Cardiac muscle cell (in vitro differentiated cells and primary cell): ENCODE measurements at regions not wholly inside any gene's neighbourhood (a gene's known extent, or its start where the extent isn't known, plus 50 kb on each side); places are given as distances from the start of the nearest gene placed in this dataset.

Experiments used
- DNase-seq, 2 donors: peaks; one replicate each; pipeline versions ENCODE4 v3.0.0 to v3.0.0-alpha.2; 2010 to 2017; ENCODE audit warnings: low read depth in 1 of 2, low spot score in 1 of 2
- H3K27ac ChIP-seq: fragments of 200-600 bp; sonication (generic); 2 replicates; pipeline ENCODE4 v1.5.1; 2016
- H3K27me3 ChIP-seq: fragments of 200-600 bp; sonication (generic); 2 replicates; pipeline ENCODE4 v1.6.0; 2016; ENCODE audit warnings: control low read depth
- H3K36me3 ChIP-seq: fragments of 200-600 bp; sonication (generic); 2 replicates; pipeline ENCODE4 v1.5.1; 2016; ENCODE audit warnings: control low read depth
- H3K4me1 ChIP-seq: fragments of 200-600 bp; sonication (generic); 2 replicates; pipeline ENCODE4 v1.8.1; 2017; ENCODE audit warnings: low read depth, mild to moderate bottlenecking, mixed run types
- H3K4me3 ChIP-seq: fragments of 200-600 bp; sonication (generic); 2 replicates; pipeline ENCODE4 v1.5.1; 2016; ENCODE audit warnings: mild to moderate bottlenecking
- H3K9me3 ChIP-seq: fragments of 200-600 bp; sonication (generic); 2 replicates; pipeline ENCODE4 v1.5.1; 2017; ENCODE audit warnings: low read depth, mild to moderate bottlenecking, control low read depth
- TF ChIP-seq, protein P1 (sequence below): IDR thresholded peaks from 2 replicates; pipeline ENCODE4 v1.5.1; 2012; ENCODE audit warnings: low read depth, mild to moderate bottlenecking, low read length

DNA sequence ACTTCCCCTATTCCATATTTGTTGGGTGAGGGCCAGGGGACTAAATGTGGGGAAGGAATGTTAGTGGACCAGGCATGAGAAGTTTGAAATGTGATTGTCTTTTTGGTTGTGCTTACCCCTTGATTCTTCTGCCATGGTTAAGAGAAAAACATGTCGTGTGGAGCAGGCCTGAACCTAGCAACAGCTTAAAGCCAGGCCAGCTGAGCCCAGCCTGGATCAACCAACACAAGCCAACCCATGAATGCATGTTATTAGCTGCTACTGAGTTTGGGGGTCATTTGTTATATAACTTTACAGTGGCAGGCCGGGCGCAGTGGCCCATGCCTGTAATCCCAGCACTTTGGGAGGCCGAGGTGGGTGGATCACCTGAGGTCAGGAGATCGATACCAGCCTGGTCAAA lies 52.4 kb upstream of the TRIO start:
- Histone ChIP-seq H3K4me3 (no peak overlapping the region), H3K9me3 (no peaks in the 10 kb centered on the region), H3K36me3 (no peaks in the 10 kb centered on the region), H3K4me1 (no peaks in the 10 kb centered on the region), H3K27ac (no peak overlapping the region), H3K27me3 (no peaks in the 10 kb centered on the region)
- TF ChIP-seq, protein P1, sequence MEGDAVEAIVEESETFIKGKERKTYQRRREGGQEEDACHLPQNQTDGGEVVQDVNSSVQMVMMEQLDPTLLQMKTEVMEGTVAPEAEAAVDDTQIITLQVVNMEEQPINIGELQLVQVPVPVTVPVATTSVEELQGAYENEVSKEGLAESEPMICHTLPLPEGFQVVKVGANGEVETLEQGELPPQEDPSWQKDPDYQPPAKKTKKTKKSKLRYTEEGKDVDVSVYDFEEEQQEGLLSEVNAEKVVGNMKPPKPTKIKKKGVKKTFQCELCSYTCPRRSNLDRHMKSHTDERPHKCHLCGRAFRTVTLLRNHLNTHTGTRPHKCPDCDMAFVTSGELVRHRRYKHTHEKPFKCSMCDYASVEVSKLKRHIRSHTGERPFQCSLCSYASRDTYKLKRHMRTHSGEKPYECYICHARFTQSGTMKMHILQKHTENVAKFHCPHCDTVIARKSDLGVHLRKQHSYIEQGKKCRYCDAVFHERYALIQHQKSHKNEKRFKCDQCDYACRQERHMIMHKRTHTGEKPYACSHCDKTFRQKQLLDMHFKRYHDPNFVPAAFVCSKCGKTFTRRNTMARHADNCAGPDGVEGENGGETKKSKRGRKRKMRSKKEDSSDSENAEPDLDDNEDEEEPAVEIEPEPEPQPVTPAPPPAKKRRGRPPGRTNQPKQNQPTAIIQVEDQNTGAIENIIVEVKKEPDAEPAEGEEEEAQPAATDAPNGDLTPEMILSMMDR, result no peak
- no peak for DNase-seq

DNA sequence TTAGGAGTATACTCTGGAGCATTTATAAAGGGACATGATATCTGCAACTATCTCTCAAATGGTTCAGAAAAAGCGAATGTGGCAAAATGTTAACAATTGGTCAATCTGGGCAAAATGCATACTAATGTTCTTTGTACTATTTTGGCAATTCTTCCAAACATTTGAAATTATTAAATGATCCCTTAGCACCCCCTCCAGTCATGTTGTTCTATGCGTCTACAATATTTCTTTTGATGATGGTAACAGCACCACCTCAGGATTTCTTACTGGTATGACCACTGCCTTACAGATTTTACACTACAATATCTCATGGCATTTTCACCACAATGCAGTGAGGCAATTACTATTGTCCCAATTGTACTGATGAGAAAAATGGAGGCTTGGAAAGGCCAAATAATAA lies 52.9 kb upstream of the TRIO start:
- no peak overlapping the region for H3K4me3 ChIP-seq
- TF ChIP-seq, protein P1, result no peak
- H3K27ac ChIP-seq, result no peak overlapping the region
- no peak for DNase-seq
- H3K27me3 ChIP-seq, result no peaks in the 10 kb centered on the region
- H3K36me3 ChIP-seq, result no peaks in the 10 kb centered on the region
- no peaks in the 10 kb centered on the region for H3K9me3 ChIP-seq
- H3K4me1 ChIP-seq, result no peaks in the 10 kb centered on the region

DNA sequence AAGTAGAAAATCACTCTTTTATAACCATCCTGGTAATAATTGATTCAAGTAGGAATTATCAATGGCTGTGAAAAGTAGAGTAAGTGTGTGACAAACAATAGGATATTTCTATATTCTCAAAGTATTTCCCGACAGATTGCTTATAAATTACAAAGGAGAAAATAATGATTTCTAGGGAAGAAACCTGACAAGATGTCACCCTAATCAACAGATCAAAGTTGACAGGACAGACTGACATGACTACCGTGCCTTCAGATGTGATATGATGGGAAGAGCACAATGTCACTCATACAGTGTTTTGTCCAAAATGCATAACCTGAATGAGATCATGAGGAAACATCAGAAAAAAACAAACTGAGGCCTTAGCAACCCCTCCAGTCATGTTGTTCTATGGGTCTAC lies 53.9 kb upstream of the TRIO start:
- no peaks in the 10 kb centered on the region for H3K27me3 ChIP-seq
- no peak overlapping the region for H3K4me3 ChIP-seq
- no peaks in the 10 kb centered on the region for H3K4me1 ChIP-seq
- H3K36me3 ChIP-seq, result no peaks in the 10 kb centered on the region
- TF ChIP-seq, protein P1, result no peak
- no peak for DNase-seq
- no peak overlapping the region for H3K27ac ChIP-seq
- no peaks in the 10 kb centered on the region for H3K9me3 ChIP-seq

DNA sequence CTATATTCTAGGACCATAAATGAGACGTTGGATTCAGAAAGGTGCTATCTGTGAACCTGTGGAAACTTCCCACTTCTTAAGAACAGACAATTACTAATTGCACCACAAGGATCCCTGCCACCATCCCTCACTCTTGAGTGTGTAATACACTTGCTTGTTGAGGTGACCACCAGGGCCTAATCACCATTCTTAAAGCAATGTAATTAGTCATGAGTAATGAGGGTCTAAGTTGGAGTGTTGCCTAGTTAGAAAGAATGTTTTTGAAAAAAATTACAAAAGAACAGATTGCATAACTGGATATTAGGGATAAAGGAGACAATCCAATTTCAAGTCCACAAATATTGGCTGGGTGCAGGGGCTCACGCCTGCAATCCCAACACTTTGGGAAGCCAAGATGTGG lies 56.9 kb upstream of the TRIO start:
- peak in 1 of 2 donors; percentile 55 for DNase-seq
- Histone ChIP-seq H3K36me3 (no peaks in the 10 kb centered on the region), H3K4me3 (no peak overlapping the region), H3K27me3 (no peaks in the 10 kb centered on the region), H3K4me1 (no peaks in the 10 kb centered on the region), H3K9me3 (no peaks in the 10 kb centered on the region), H3K27ac (no peak overlapping the region)
- TF ChIP-seq, protein P1, result no peak

DNA sequence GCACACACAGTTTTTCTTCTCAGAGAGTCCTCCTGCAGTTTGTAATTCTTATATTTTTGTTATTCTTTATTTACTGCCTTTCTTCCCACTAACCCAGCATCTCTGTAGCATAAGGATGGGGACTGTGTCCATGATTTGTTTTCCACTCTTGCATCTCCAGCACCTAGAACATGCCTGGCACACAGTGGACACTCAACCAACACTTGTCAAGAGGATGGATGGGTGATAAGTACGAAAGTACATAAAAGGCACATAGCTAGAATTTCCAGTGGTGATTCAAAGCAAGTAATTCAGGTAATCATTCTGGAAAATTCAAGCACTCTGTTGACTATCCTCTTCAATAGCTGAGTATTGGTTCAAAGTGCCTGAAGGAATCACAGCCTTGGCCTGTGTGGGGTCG lies 60.2 kb upstream of the TRIO start:
- Histone ChIP-seq H3K36me3 (no peaks in the 10 kb centered on the region), H3K4me3 (no peak overlapping the region), H3K9me3 (no peaks in the 10 kb centered on the region), H3K27ac (no peak overlapping the region), H3K4me1 (no peaks in the 10 kb centered on the region), H3K27me3 (no peaks in the 10 kb centered on the region)
- TF ChIP-seq, protein P1, result no peak
- DNase-seq, result no peak

DNA sequence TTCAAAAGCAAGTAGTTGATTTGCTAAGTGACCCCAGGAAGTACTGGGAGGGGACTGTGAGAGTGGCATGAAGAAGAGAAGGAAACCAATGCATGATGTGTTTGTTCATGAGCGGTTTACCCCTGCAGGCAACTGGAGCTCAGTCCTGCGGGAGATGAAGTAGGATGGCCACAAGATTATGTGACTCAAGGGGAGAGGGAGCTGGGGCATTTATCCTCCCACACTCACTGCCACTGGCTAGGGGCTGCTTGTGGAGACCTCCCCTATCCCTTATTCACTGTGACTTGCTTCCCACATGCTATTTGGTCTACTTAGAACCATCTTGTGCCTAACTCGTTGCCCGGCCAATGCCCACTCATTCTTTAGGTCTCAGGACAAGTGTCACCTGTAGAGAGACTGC lies 60.6 kb upstream of the TRIO start:
- no peak overlapping the region for H3K27ac ChIP-seq
- H3K9me3 ChIP-seq, result no peaks in the 10 kb centered on the region
- no peak for DNase-seq
- TF ChIP-seq, protein P1, result no peak
- no peaks in the 10 kb centered on the region for H3K36me3 ChIP-seq
- no peaks in the 10 kb centered on the region for H3K27me3 ChIP-seq
- no peak overlapping the region for H3K4me3 ChIP-seq
- no peaks in the 10 kb centered on the region for H3K4me1 ChIP-seq
